ENCODE measurements at regions not wholly inside any gene's neighbourhood (a gene's known extent, or its start where the extent isn't known, plus 50 kb on each side); places are given as distances from the start of the nearest gene placed in this dataset.
"Not testable (repeated sequence)": the region's sequence is repeated elsewhere in the genome, so short reads cannot be mapped to it uniquely, and the experiment has no call there.

DNA sequence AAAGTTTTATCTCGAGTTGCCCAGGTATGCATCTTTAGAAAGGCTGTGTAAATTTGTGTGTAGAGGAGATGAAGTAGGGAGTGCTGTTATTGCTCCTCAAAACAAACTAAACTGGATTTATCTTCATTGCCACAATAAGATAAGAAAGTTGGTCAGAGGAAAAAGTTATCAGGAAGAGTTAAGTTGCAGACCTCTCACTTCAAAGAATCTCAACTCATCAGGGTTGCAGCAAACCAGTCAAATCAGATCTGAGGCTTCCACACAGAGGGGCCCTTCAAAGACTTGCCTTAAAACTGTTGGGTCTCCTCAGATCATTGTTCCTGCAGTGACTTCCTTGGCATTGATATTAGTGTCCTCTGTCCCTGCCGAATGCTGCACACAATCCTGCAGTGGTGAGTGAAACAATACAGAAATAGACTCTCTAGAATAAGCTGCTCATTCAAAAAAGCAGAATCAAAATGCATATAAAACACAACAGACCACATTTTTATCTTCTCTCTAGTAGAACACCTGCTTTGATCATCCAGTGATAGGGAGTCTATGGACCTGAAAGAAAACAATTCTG lies 191.2 kb upstream of the CBLB start:
- no peak for DNase-seq (ENCODE audit: insufficient read length, low spot score)
- no peak for FAIRE-seq
- TF ChIP-seq POLR2A (IDR thresholded peaks at IDR 0.05; ENCODE audit: low read depth, low read length) = no peak

GRCh38 chr3:106063909-106064308 lies 195.1 kb upstream of the CBLB start:
- no peak for FAIRE-seq

DNA sequence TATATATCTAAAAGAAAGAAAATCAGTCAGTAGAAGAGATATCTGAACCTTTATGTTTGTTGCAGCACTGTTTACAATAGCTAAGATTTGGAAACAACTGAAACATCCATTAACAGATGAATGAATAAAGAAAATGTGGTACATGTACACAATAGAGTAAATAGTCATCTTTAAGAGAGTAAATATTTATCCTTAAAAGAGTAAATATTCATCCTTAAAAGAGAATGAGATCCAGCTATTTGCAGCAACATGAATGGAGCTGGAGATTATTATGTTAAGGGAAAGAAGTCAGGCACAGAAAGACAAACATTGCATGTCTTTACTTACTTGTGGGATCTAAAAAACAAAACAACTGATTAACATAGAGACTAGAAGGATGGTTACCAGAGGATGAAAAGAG lies 197.0 kb upstream of the CBLB start:
- FAIRE-seq (no peak), DNase-seq (ENCODE audit: insufficient read length, low spot score) (no peak)
- no peak for TF ChIP-seq POLR2A (IDR thresholded peaks at IDR 0.05; ENCODE audit: low read depth, low read length)

More at GRCh38 chr3:106063909-106064308, 195.1 kb upstream of the CBLB start:
- no peak for DNase-seq (ENCODE audit: insufficient read length, low spot score)
- TF ChIP-seq POLR2A (IDR thresholded peaks at IDR 0.05; ENCODE audit: low read depth, low read length) = no peak

DNA sequence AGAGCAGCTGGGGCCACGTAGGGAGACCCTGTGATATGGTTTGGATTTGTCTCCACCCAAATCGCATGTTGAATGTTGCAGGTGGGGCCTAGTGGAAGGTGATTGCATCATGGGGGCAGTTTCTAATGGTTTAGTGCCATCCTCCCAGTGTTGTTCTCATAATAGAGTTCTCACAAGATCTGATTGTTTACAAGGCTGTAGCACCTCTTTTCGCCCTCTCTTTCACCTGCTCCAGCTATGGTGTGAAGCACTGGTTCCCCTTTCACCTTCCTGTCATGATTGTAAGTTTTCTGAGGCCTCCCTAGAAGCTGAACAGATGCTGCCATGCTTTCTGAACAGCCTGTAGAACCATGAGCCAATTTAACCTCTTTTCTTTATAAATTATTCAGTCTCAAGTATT lies 198.9 kb upstream of the CBLB start:
- DNase-seq (ENCODE audit: insufficient read length, low spot score) = no peak
- no peak for TF ChIP-seq POLR2A (IDR thresholded peaks at IDR 0.05; ENCODE audit: low read depth, low read length)
- no peak for FAIRE-seq

GRCh38 chr3:106068381-106068780 lies 199.6 kb upstream of the CBLB start:
- FAIRE-seq (no peak), DNase-seq (ENCODE audit: insufficient read length, low spot score) (no peak)
- no peak for TF ChIP-seq POLR2A (IDR thresholded peaks at IDR 0.05; ENCODE audit: low read depth, low read length)

GRCh38 chr3:106068795-106069194 lies 200.0 kb upstream of the CBLB start:
- FAIRE-seq (no peak), DNase-seq (ENCODE audit: insufficient read length, low spot score) (no peak)
- TF ChIP-seq POLR2A (IDR thresholded peaks at IDR 0.05; ENCODE audit: low read depth, low read length) = no peak

DNA sequence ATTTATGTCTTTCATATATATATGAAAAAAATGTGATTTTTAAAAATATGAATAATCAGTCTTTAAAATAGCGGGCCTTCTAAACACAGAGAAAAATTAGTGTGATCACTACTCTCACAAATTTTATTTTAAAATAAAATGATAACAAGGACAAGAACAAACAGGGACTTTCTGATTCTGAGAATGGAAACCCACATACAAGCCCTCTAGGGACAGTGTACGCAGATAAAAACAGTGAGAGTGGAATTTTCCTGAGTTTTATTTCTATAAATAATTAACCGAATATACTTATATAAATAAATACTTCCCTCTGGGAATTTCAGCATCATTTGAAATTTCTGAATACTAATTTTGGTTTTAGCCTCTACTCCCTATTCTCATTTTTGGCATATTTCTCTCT lies 201.4 kb upstream of the CBLB start:
- no peak for DNase-seq (ENCODE audit: insufficient read length, low spot score)
- TF ChIP-seq POLR2A (IDR thresholded peaks at IDR 0.05; ENCODE audit: low read depth, low read length) = no peak
- no peak for FAIRE-seq

- no peak for TF ChIP-seq POLR2A (IDR thresholded peaks at IDR 0.05; ENCODE audit: low read depth, low read length)
- no peak for FAIRE-seq
- no peak for DNase-seq (ENCODE audit: insufficient read length, low spot score)
Measured at GRCh38 chr3:106071306-106071705, 202.5 kb upstream of the CBLB start.

DNA sequence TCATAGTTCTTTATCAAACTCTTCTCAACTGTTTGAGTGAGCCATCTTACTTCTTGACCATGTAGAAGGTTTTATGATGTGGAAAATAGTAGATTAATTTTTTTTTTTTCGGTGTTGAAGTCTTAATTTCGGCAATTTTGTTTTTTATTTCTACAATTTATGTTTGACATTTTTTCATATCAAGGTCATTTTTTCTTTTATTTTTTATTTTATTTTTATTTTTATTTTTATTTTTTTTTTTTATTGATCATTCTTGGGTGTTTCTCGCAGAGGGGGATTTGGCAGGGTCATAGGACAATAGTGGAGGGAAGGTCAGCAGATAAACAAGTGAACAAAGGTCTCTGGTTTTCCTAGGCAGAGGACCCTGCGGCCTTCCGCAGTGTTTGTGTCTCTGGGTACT lies 203.8 kb upstream of the CBLB start:
- FAIRE-seq; DNase-seq (ENCODE audit: insufficient read length, low spot score): not testable (repeated sequence)

- DNase-seq (ENCODE audit: insufficient read length, low spot score); FAIRE-seq: not testable (repeated sequence)
Measured at GRCh38 chr3:106073806-106074205, 205.0 kb upstream of the CBLB start.

- not testable (repeated sequence) for FAIRE-seq; DNase-seq (ENCODE audit: insufficient read length, low spot score)
Measured at GRCh38 chr3:106075731-106076130, 206.9 kb upstream of the CBLB start.

- no peak for TF ChIP-seq POLR2A (IDR thresholded peaks at IDR 0.05; ENCODE audit: low read depth, low read length)
- no peak for FAIRE-seq
- no peak for DNase-seq (ENCODE audit: insufficient read length, low spot score)
Measured at GRCh38 chr3:106078635-106079034, 209.8 kb upstream of the CBLB start.

DNA sequence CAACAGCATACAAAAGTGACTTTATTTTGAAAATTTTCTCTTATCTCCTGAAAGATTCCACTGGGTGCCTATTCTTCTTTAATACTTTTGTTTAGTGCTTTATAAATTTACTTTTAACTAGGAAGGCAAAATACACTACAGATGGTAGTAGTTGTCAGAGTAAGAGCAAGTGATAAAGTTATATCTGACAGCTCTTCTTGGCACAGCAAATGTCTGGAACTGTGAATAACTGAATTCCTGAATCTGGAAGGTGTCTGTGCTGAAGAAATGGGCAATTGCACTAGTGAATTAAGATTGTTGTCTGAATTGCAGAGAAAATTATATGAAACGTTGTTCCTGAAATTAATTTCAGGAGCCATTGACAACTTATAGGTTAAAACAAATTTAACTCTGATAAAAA lies 213.8 kb upstream of the CBLB start:
- TF ChIP-seq POLR2A (IDR thresholded peaks at IDR 0.05; ENCODE audit: low read depth, low read length) = no peak
- FAIRE-seq = no peak
- DNase-seq (ENCODE audit: insufficient read length, low spot score) = no peak

GRCh38 chr3:106083207-106083606 lies 214.4 kb upstream of the CBLB start:
- TF ChIP-seq POLR2A (IDR thresholded peaks at IDR 0.05; ENCODE audit: low read depth, low read length) = no peak
- no peak for FAIRE-seq
- no peak for DNase-seq (ENCODE audit: insufficient read length, low spot score)

DNA sequence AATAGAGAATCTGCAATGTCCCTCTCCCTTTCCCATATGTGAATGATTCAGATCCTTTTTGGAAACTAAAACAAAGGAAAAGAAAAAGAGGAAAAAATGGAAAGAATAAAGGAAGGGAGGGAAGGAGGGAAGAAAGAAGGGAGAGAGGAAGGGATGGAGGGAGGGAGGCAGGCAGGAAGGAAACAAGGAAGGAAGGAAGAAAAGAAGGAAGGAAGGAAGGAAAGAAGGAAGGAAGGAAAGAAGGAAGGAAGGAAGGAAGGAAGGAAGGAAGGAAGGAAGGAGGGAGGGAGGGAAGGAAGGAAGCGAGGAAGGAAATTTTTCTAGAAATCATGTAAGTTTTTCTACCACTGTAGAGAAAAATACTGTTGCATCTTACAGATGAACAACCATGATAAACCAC lies 215.0 kb upstream of the CBLB start:
- no peak for DNase-seq (ENCODE audit: insufficient read length, low spot score)
- no peak for TF ChIP-seq POLR2A (IDR thresholded peaks at IDR 0.05; ENCODE audit: low read depth, low read length)
- FAIRE-seq = no peak

GRCh38 chr3:106086038-106086437 lies 217.2 kb upstream of the CBLB start:
- no peak for FAIRE-seq
- no peak for TF ChIP-seq POLR2A (IDR thresholded peaks at IDR 0.05; ENCODE audit: low read depth, low read length)
- no peak for DNase-seq (ENCODE audit: insufficient read length, low spot score)
